ENCODE measurements at regions not wholly inside any gene's neighbourhood (a gene's known extent, or its start where the extent isn't known, plus 50 kb on each side); places are given as distances from the start of the nearest gene placed in this dataset.
A peak's percentile ranks its signal among the peaks of the same experiment; 100 is the strongest.
"Not testable (repeated sequence)": the region's sequence is repeated elsewhere in the genome, so short reads cannot be mapped to it uniquely, and the experiment has no call there.

DNA sequence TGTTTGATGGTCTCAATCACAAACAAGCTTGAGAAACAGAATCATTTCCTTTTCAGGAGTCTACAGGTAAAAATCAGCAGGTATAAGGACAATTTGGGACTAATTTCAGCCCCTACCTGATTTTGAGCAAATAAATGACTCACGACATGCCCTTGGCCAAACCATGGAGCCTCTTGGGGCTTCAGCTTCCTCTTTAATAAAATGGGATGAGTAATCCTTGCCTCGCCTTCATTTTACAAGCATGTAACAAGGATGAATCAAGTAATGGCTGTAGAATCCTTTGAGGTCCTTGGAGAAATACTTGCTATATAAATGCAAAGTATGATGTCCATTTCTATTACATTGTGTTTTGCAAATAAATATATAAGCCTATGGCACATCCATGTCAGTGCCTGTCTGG is 212.8 kb upstream of the PODXL start:
- DNase-seq (ENCODE audit: low read depth, low spot score) = no peak
- H3K4me3 ChIP-seq (ENCODE audit: low read depth, low read length) = no peak overlapping the region
- TF ChIP-seq CTCF (IDR thresholded peaks at IDR 0.05; ENCODE audit: insufficient read depth, low read length, missing control alignments) = no peak
- ChIA-PET POLR2A (no interaction called here), CTCF (interaction anchor here (1.4 kb wide), 1 partner anchor 811 kb away, joined by 3 read pairs; no protein-coding TSS in a partner anchor)

DNA sequence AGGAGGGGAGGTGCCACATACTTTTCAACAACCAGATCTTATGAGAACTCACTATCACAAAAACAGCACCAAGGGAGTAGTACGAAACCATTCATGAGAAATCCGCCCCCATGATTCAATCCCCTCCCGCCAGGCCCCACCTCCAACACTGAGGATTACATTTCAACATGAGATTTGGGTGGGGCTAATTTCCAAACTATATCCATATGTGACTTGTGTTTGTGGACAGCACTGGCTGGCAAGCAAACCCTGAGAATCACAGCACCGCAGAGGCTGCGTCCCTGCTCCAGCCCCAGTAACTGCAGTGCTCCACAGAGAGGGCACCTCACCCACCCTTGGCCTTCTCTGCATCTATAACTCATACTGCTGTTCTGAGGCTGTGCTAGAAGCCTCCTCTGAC is 211.2 kb upstream of the PODXL start:
- ChIA-PET POLR2A (no interaction called here), CTCF (no interaction called here)
- TF ChIP-seq CTCF (IDR thresholded peaks at IDR 0.05; ENCODE audit: insufficient read depth, low read length, missing control alignments) = no peak
- no peak for DNase-seq (ENCODE audit: low read depth, low spot score)
- H3K4me3 ChIP-seq (ENCODE audit: low read depth, low read length) = no peak overlapping the region

DNA sequence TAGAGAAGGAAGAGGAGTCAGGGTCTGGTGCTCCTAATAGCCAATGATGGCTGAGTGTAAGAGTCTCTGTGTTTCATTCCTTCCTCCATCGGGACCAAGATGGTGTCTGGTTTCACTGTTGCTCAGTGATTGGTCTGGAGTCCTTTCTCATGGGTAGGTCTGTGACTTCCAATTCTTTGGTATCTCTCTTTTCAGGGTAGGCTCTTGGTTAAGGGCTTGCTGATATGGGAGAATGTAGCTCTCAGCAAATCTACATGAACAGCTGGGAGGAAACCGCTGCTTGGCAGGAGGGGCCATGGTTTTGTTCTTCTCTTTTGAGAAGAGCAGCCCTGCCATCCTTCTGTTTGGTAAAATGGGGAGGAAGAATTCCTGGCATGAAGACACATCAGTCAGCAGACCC is 209.1 kb upstream of the PODXL start:
- no peak overlapping the region for H3K4me3 ChIP-seq (ENCODE audit: low read depth, low read length)
- ChIA-PET CTCF (interaction anchor here (1.0 kb wide), 1 partner anchor 10 kb away, joined by 3 read pairs; no protein-coding TSS in a partner anchor), POLR2A (no interaction called here)
- TF ChIP-seq CTCF (IDR thresholded peaks at IDR 0.05; ENCODE audit: insufficient read depth, low read length, missing control alignments) = no peak
- DNase-seq (ENCODE audit: low read depth, low spot score) = no peak

- no peak for DNase-seq (ENCODE audit: low read depth, low spot score)
- ChIA-PET CTCF (no interaction called here), POLR2A (no interaction called here)
- no peak overlapping the region for H3K4me3 ChIP-seq (ENCODE audit: low read depth, low read length)
- TF ChIP-seq CTCF (IDR thresholded peaks at IDR 0.05; ENCODE audit: insufficient read depth, low read length, missing control alignments) = no peak
Measured at GRCh38 chr7:131764143-131764775, 207.8 kb upstream of the PODXL start.

DNA sequence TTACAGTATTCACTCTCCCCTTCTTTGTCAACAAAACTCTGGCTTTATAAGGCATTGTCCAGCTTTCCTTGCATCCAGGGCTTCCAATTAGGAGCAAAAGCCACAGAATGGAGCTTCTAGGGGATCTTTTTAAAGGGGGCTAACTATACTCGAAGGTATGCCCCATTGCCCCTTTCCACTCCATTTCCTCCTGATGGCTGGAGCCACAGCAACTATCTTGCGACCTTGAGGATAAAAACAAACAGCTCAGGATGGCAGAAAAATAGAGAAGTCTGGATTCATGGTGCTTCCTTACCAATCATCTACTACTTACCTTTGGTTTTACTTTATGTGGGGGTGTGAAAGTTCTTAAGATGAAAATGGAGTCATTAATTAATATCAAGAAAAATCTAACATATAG is 206.3 kb upstream of the PODXL start:
- no peak for TF ChIP-seq CTCF (IDR thresholded peaks at IDR 0.05; ENCODE audit: insufficient read depth, low read length, missing control alignments)
- ChIA-PET POLR2A (no interaction called here), CTCF (no interaction called here)
- no peak overlapping the region for H3K4me3 ChIP-seq (ENCODE audit: low read depth, low read length)
- DNase-seq (ENCODE audit: low read depth, low spot score) = no peak

DNA sequence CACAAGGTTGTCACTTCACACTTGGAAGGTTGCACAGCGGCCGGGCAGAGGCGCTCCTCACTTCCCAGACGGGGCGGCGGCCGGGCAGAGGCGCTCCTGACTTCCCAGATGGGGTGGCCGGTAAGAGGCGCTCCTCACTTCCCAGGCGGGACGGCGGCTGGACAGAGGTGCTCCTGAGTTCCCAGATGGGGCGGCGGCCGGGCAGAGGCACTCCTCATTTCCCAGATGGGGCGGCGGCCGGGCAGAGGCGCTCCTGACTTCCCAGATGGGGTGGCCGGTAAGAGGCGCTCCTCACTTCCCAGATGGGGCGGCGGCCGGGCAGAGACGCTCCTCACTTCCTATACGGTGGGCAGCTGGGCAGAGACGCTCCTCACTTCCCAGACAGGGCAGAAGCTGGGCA is 199.4 kb upstream of the PODXL start:
- DNase-seq (ENCODE audit: low read depth, low spot score); H3K4me3 ChIP-seq (ENCODE audit: low read depth, low read length); POLR2A ChIA-PET: not testable (repeated sequence)
- CTCF ChIA-PET = interaction anchor here (0.9 to 1.5 kb wide), 4 partner anchors 10 to 825 kb away, joined by 3 to 4 read pairs (median 3); no protein-coding TSS in a partner anchor

- DNase-seq (ENCODE audit: low read depth, low spot score) = no peak
- TF ChIP-seq CTCF (IDR thresholded peaks at IDR 0.05; ENCODE audit: insufficient read depth, low read length, missing control alignments) = peak; percentile 30
- POLR2A ChIA-PET = no interaction called here
- no peak overlapping the region for H3K4me3 ChIP-seq (ENCODE audit: low read depth, low read length)
- CTCF ChIA-PET = no interaction called here
Measured at GRCh38 chr7:131753620-131754222, 197.3 kb upstream of the PODXL start.

Measured in AG04449 (cell line).